ENCODE measurements at regions not wholly inside any gene's neighbourhood (a gene's known extent, or its start where the extent isn't known, plus 50 kb on each side); places are given as distances from the start of the nearest gene placed in this dataset.

- ATAC-seq (no peak), DNase-seq (no peak)
- Histone ChIP-seq H3K27me3 (ENCODE audit: insufficient read depth in 3 of 3, low read length in 2 of 3) (no peaks in the 10 kb centered on the region), H3K9me3 (peaks cover 2% of the 10 kb centered on the region), H3K4me3 (no peak overlapping the region), H3K4me1 (no peaks in the 10 kb centered on the region), H3K36me3 (ENCODE audit: insufficient read depth in 1 of 2, low read depth in 1 of 2) (no peaks in the 10 kb centered on the region), H3K27ac (no peak overlapping the region)
- TF ChIP-seq CTCF (IDR thresholded peaks at IDR 0.05): no peak
- 66 to 75% (median 72%) methylated on average over 3 of the region's 3 CpGs for WGBS, 3 donors
- intact Hi-C loops (cut with DNase I): no loop called here
Observed at GRCh38 chr11:23201936-23202522, 341.8 kb upstream of the CCDC179 start.

DNA sequence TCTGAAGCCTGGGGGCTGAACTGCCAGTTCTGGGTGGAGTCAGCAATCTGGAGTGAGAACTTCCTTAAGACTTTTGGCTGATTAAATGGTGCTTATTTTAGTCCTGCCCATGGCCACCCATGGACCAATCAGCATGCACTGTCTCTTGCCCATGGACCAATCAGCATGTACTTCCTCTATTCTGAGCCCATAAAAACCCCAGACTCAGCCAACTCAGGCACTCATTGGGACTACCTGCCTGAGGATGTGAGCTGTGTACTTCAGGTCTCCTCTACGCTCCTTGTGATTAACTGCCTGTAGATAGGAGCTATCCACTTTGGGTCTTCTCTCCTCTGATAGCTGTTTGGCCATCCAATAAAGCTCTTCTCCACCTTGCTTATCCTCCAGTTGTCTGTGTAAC lies 342.3 kb upstream of the CCDC179 start:
- TF ChIP-seq CTCF (IDR thresholded peaks at IDR 0.05): no peak
- ATAC-seq (no peak), DNase-seq (no peak)
- H3K4me1 ChIP-seq: no peaks in the 10 kb centered on the region
- no peaks in the 10 kb centered on the region for H3K27me3 ChIP-seq (ENCODE audit: insufficient read depth in 3 of 3, low read length in 2 of 3)
- peaks cover 2% of the 10 kb centered on the region for H3K9me3 ChIP-seq
- intact Hi-C loops (cut with DNase I): no loop called here
- H3K27ac ChIP-seq: no peak overlapping the region
- H3K4me3 ChIP-seq: no peak overlapping the region
- H3K36me3 ChIP-seq (ENCODE audit: insufficient read depth in 1 of 2, low read depth in 1 of 2): no peaks in the 10 kb centered on the region
- WGBS, 3 donors: 92 to 100% (median 95%) methylated on average over 1 of the region's 1 CpG

GRCh38 chr11:23205156-23205871 lies 345.0 kb upstream of the CCDC179 start:
- ATAC-seq (no peak), DNase-seq (no peak)
- Histone ChIP-seq H3K4me1 (no peaks in the 10 kb centered on the region), H3K36me3 (ENCODE audit: insufficient read depth in 1 of 2, low read depth in 1 of 2) (no peaks in the 10 kb centered on the region), H3K27ac (no peak overlapping the region), H3K27me3 (ENCODE audit: insufficient read depth in 3 of 3, low read length in 2 of 3) (no peaks in the 10 kb centered on the region), H3K9me3 (peaks cover 2% of the 10 kb centered on the region), H3K4me3 (no peak overlapping the region)
- TF ChIP-seq CTCF (IDR thresholded peaks at IDR 0.05): no peak
- intact Hi-C loops (cut with DNase I): no loop called here

- DNase-seq: no peak
- Histone ChIP-seq H3K4me3 (no peak overlapping the region), H3K27ac (no peak overlapping the region), H3K4me1 (no peaks in the 10 kb centered on the region), H3K27me3 (ENCODE audit: insufficient read depth in 3 of 3, low read length in 2 of 3) (no peaks in the 10 kb centered on the region), H3K36me3 (ENCODE audit: insufficient read depth in 1 of 2, low read depth in 1 of 2) (no peaks in the 10 kb centered on the region), H3K9me3 (peaks cover 2% of the 10 kb centered on the region)
- TF ChIP-seq CTCF (IDR thresholded peaks at IDR 0.05): no peak
- ATAC-seq: no peak
- intact Hi-C loops (cut with DNase I): no loop called here
Observed at GRCh38 chr11:23206741-23207336, 346.6 kb upstream of the CCDC179 start.
